ENCODE measurements at regions not wholly inside any gene's neighbourhood (a gene's known extent, or its start where the extent isn't known, plus 50 kb on each side); places are given as distances from the start of the nearest gene placed in this dataset.

DNA sequence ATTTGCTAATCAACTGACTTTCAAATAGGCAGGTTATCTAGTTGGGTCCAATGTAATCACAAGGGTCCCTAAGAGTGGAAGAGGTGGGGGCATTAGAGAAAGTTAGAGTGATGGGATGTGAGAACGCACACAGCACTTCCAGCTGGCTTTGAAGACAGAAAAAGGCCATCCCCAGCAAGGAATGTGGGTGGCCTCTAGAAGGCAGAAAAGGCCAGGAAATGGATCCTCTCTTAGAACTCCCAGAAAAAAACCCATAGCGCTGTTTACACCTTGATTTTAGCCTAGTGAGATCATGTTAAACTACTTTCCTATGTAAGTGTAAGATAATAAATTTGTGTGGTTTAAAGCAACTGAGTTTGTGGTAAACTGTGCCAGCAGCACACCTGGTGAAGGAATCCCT lies 219.5 kb upstream of the HABP2 start:
- no peak overlapping the region for H3K4me3 ChIP-seq
- ATAC-seq (no peak), DNase-seq (no peak)
- no peaks in the 10 kb centered on the region for H3K36me3 ChIP-seq
- intact Hi-C loops (cut with DNase I) = no loop called here
- H3K27me3 ChIP-seq (ENCODE audit: low read depth) = no peaks in the 10 kb centered on the region
- TF ChIP-seq, protein P1, sequence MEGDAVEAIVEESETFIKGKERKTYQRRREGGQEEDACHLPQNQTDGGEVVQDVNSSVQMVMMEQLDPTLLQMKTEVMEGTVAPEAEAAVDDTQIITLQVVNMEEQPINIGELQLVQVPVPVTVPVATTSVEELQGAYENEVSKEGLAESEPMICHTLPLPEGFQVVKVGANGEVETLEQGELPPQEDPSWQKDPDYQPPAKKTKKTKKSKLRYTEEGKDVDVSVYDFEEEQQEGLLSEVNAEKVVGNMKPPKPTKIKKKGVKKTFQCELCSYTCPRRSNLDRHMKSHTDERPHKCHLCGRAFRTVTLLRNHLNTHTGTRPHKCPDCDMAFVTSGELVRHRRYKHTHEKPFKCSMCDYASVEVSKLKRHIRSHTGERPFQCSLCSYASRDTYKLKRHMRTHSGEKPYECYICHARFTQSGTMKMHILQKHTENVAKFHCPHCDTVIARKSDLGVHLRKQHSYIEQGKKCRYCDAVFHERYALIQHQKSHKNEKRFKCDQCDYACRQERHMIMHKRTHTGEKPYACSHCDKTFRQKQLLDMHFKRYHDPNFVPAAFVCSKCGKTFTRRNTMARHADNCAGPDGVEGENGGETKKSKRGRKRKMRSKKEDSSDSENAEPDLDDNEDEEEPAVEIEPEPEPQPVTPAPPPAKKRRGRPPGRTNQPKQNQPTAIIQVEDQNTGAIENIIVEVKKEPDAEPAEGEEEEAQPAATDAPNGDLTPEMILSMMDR (IDR thresholded peaks at IDR 0.05) = no peak
- H3K4me1 ChIP-seq = no peaks in the 10 kb centered on the region
- H3K27ac ChIP-seq = no peak overlapping the region
- H3K9me3 ChIP-seq = peaks cover 10% of the 10 kb centered on the region

DNA sequence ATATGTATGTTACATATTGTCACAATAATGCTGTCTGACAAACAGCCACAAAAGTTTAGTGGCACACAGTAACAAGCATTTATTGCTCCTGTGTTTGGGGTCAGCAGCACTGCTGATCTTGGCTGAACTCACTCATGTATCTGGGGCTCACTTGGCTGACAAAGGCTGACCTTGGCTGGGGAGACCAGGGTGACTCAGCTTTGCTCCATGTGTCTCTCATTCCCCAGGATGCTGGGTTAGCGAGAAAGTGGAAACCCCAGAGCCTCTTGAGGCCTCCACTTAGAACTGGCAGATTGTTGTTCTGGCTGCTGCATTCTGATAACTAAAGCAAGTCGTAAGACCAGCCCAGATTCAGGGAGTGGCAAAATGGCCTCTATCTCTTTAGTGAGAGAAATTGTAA lies 217.3 kb upstream of the HABP2 start:
- H3K4me1 ChIP-seq = no peaks in the 10 kb centered on the region
- intact Hi-C loops (cut with DNase I) = no loop called here
- H3K27ac ChIP-seq = no peak overlapping the region
- peaks cover 10% of the 10 kb centered on the region for H3K9me3 ChIP-seq
- no peaks in the 10 kb centered on the region for H3K36me3 ChIP-seq
- no peak overlapping the region for H3K4me3 ChIP-seq
- ATAC-seq = no peak
- H3K27me3 ChIP-seq (ENCODE audit: low read depth) = no peaks in the 10 kb centered on the region
- DNase-seq = no peak
- TF ChIP-seq, protein P1 (IDR thresholded peaks at IDR 0.05) = no peak

DNA sequence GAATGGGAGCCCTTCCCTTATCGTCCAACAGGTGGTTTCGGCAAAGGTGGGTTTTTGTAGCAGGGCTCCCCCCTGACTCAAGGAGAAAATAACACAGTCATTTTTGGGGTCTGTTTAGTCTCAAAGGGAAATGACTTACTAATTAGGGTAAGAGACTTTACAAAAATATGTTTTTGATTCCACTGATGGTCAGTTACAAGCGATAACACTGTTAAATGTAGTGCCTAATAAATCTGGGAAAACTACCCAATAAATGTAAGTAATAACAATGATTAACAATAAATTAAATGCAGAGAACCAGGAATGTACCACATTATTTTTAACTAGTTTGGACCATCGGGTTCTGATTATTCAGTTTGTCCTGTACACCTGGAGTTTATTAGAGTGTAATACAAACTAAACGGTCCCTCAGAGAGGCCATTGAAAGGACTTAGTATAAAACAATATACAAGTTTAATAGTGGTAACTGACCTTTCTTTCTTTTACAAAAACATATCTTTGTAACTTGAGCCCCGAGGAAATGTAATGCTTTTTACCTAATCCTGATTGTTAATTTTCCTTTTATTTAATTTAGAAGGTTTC lies 216.2 kb upstream of the HABP2 start:
- intact Hi-C loops (cut with DNase I) = no loop called here
- no peak for DNase-seq
- H3K9me3 ChIP-seq = peaks cover 10% of the 10 kb centered on the region
- no peaks in the 10 kb centered on the region for H3K36me3 ChIP-seq
- no peaks in the 10 kb centered on the region for H3K4me1 ChIP-seq
- no peaks in the 10 kb centered on the region for H3K27me3 ChIP-seq (ENCODE audit: low read depth)
- ATAC-seq = no peak
- TF ChIP-seq, protein P1 (IDR thresholded peaks at IDR 0.05) = no peak
- H3K4me3 ChIP-seq = no peak overlapping the region
- no peak overlapping the region for H3K27ac ChIP-seq

DNA sequence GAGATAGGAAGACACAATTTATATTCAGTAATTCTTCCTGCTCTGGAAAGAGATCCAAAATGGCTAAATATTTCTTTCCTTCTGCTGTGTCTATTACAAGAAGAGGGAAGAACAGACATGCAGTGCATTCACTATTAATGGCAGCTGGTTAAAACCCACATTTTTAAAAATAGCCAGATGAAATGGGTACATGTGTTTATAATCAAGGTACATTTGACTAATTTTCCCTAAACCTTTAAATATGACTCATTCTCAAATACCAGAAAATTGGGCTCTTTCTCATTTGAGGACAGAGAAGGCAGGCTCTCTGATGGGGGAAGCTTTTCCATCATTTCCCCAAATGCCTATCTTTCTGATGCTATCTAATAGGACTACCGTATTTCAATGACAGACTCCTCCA lies 215.7 kb upstream of the HABP2 start:
- no peaks in the 10 kb centered on the region for H3K4me1 ChIP-seq
- DNase-seq (no peak), ATAC-seq (no peak)
- no peak overlapping the region for H3K4me3 ChIP-seq
- intact Hi-C loops (cut with DNase I) = no loop called here
- TF ChIP-seq, protein P1 (IDR thresholded peaks at IDR 0.05) = no peak
- no peak overlapping the region for H3K27ac ChIP-seq
- no peaks in the 10 kb centered on the region for H3K27me3 ChIP-seq (ENCODE audit: low read depth)
- H3K36me3 ChIP-seq = no peaks in the 10 kb centered on the region
- peaks cover 10% of the 10 kb centered on the region for H3K9me3 ChIP-seq

DNA sequence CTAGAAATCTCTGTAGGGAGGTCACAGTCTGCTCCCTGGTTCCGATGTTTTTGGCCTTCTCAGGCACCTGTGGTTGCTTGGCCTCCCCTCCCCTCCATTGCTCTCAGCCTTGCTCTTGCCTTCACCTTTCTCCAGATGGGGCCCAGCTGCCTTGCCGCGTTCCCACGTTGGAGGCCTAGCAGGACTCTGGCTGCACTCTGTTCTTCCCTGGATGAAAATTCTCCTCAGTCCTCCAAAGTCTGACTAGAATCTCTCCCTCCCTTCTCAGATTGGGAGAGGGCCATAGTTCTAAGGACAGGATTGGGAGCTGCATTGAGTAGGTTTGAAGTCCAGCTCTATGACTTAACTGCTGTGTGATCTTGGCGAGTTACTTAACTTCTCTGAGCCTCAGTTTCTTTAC lies 213.7 kb upstream of the HABP2 start:
- ATAC-seq = no peak
- intact Hi-C loops (cut with DNase I) = no loop called here
- Histone ChIP-seq H3K4me1 (no peaks in the 10 kb centered on the region), H3K27ac (no peak overlapping the region), H3K27me3 (ENCODE audit: low read depth) (no peaks in the 10 kb centered on the region), H3K9me3 (peaks cover 2% of the 10 kb centered on the region), H3K4me3 (no peak overlapping the region), H3K36me3 (no peaks in the 10 kb centered on the region)
- TF ChIP-seq, protein P1 (IDR thresholded peaks at IDR 0.05) = no peak
- no peak for DNase-seq

DNA sequence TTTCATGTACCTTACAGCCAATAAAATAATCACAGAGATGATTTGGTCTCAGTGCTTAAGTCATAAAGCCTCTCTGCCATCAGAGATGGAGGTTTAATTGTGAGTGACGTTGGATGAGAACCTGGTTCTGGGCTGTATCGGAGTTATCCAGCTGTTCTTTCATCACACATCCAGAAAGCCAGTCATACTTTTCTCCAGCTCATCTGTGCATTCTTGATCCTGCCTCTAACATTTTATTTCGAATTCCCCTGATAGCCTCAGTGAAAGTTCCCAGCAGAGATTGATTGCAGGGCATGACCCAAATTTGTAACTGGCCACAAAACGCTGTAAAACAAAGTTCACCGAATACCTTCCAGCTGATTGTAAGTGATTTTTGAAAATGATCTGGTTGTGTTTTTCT lies 212.6 kb upstream of the HABP2 start:
- H3K27ac ChIP-seq = no peak overlapping the region
- intact Hi-C loops (cut with DNase I) = no loop called here
- ATAC-seq = no peak
- no peaks in the 10 kb centered on the region for H3K27me3 ChIP-seq (ENCODE audit: low read depth)
- no peaks in the 10 kb centered on the region for H3K36me3 ChIP-seq
- TF ChIP-seq, protein P1 (IDR thresholded peaks at IDR 0.05) = no peak
- H3K4me3 ChIP-seq = no peak overlapping the region
- DNase-seq = no peak
- H3K4me1 ChIP-seq = no peaks in the 10 kb centered on the region
- H3K9me3 ChIP-seq = no peaks in the 10 kb centered on the region
